GM18508 (cell line): ENCODE measurements at regions not wholly inside any gene's neighbourhood (a gene's known extent, or its start where the extent isn't known, plus 50 kb on each side); places are given as distances from the start of the nearest gene placed in this dataset.

ENCODE experiments used
- ATAC-seq: cut with Tn5 transposase; IDR thresholded peaks from one replicate; pipeline ENCODE4 v1.9.1; 2021; ENCODE audit warnings: moderate number of reproducible peaks; ENCODE audit not compliant: insufficient read depth, unreplicated experiment

GRCh38 chr2:175575346-175576258, 394.1 kb upstream of the ATP5MC3 start:
- peak; percentile 99 for ATAC-seq

- ATAC-seq: no peak
Observed at GRCh38 chr2:175574069-175574468, 392.6 kb upstream of the ATP5MC3 start.

GRCh38 chr2:175571078-175571653, 389.7 kb upstream of the ATP5MC3 start:
- ATAC-seq: no peak

GRCh38 chr2:175568109-175568730, 386.7 kb upstream of the ATP5MC3 start:
- no peak for ATAC-seq

GRCh38 chr2:175567435-175568061, 386.0 kb upstream of the ATP5MC3 start:
- no peak for ATAC-seq

- no peak for ATAC-seq
Observed at GRCh38 chr2:175560521-175561169, 379.1 kb upstream of the ATP5MC3 start.

GRCh38 chr2:175559613-175560012, 378.1 kb upstream of the ATP5MC3 start:
- no peak for ATAC-seq

GRCh38 chr2:175557810-175558377, 376.4 kb upstream of the ATP5MC3 start:
- no peak for ATAC-seq

GRCh38 chr2:175553910-175554309, 372.4 kb upstream of the ATP5MC3 start:
- no peak for ATAC-seq

- no peak for ATAC-seq
Observed at GRCh38 chr2:175552902-175553301, 371.4 kb upstream of the ATP5MC3 start.

GRCh38 chr2:175540421-175540820, 358.9 kb upstream of the ATP5MC3 start:
- ATAC-seq: no peak

GRCh38 chr2:175539122-175539521, 357.6 kb upstream of the ATP5MC3 start:
- no peak for ATAC-seq

- ATAC-seq: no peak
Observed at GRCh38 chr2:175536059-175536458, 354.5 kb upstream of the ATP5MC3 start.

- ATAC-seq: no peak
Observed at GRCh38 chr2:175535631-175536030, 354.1 kb upstream of the ATP5MC3 start.

GRCh38 chr2:175525975-175526374, 344.5 kb upstream of the ATP5MC3 start:
- ATAC-seq: no peak

- ATAC-seq: no peak
Observed at GRCh38 chr2:175523001-175523400, 341.5 kb upstream of the ATP5MC3 start.

GRCh38 chr2:175518206-175518605, 336.7 kb upstream of the ATP5MC3 start:
- ATAC-seq: no peak

- ATAC-seq: no peak
Observed at GRCh38 chr2:175516555-175516954, 335.0 kb upstream of the ATP5MC3 start.

- no peak for ATAC-seq
Observed at GRCh38 chr2:175500255-175500654, 318.7 kb upstream of the ATP5MC3 start.

- no peak for ATAC-seq
Observed at GRCh38 chr2:175490360-175490791, 308.9 kb upstream of the ATP5MC3 start.
